ENCODE measurements at regions not wholly inside any gene's neighbourhood (a gene's known extent, or its start where the extent isn't known, plus 50 kb on each side); places are given as distances from the start of the nearest gene placed in this dataset.

DNA sequence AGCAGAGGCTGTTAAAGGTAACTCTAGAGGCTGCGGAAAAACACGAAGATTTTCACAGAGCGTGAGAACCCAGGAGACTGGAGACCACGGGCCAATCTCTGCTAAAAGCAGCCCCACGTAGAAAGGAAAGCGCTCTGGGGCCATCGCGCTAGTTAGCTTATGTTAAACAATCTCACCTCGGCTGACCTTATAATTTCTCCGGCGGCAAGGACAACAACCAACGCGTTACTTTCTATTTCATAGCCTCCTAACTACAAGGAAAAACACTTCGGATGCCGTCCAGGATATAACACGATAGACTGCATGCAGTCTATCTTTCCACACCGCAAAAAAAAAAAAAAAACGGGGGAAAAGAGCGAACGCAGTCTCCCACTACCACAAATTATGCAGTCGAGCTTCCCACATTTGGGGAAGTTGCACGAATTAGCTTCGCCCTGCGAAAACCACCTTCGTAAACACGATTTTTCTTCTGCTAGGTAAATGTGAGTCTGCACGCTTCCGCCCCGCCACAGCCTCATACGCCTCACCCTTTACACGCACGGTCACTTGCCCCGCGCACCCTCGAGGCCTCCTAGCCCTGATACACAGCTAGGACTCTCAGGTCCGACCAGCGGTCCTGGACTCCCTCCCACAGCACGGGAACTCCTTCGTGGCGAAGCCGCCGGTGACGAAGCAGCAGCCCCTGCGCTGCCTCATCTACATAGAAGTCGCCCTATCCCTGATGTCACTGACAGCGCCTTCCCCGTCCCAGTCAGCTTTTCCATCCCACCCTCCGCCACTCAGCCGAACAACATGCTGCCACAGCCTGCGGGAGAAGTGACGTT is 87.8 kb downstream of the PRKAB2 start:
- TF ChIP-seq CTCF (conservative IDR thresholded peaks at IDR 0.05; ENCODE audit: low read depth, low read length) (no peak), EZH2 (IDR thresholded peaks at IDR 0.05; ENCODE audit: low read length, unreplicated experiment) (no peak)
